Activated T-helper 17 cell treated with anti-CD3 and anti-CD28 coated beads, Interleukin-2, amount 50 U/mL, for 72 hours (primary cell): ENCODE measurements at regions not wholly inside any gene's neighbourhood (a gene's known extent, or its start where the extent isn't known, plus 50 kb on each side); places are given as distances from the start of the nearest gene placed in this dataset.
"Not testable (repeated sequence)": the region's sequence is repeated elsewhere in the genome, so short reads cannot be mapped to it uniquely, and the experiment has no call there.

ENCODE experiments used
- ATAC-seq: fragments of 150-1000 bp; cut with Tn5 transposase; replicated peaks from 2 replicates; pipeline ENCODE4 v1.10.0; 2021; ENCODE audit warnings: mild to moderate bottlenecking, moderate library complexity
- H3K27ac Mint-ChIP-seq: one replicate; pipeline ENCODE4 v1.8.0; 2022; ENCODE audit warnings: mixed read lengths
- H3K27me3 Mint-ChIP-seq: one replicate; pipeline ENCODE4 v1.8.0; 2022; ENCODE audit warnings: mixed read lengths
- H3K36me3 Mint-ChIP-seq: one replicate; pipeline ENCODE4 v1.8.0; 2022; ENCODE audit warnings: low read depth, mild to moderate bottlenecking, mixed read lengths
- H3K4me1 Mint-ChIP-seq: one replicate; pipeline ENCODE4 v1.8.0; 2022; ENCODE audit warnings: mixed read lengths
- H3K4me3 Mint-ChIP-seq: one replicate; pipeline ENCODE4 v1.8.0; 2022; ENCODE audit warnings: mild to moderate bottlenecking, mixed read lengths
- H3K9me3 Mint-ChIP-seq: one replicate; pipeline ENCODE4 v1.8.0; 2022; ENCODE audit warnings: mixed read lengths

- ATAC-seq, result no peak
- H3K27ac Mint-ChIP-seq, result no peak overlapping the region
- no peaks in the 10 kb centered on the region for H3K9me3 Mint-ChIP-seq
- H3K4me1 Mint-ChIP-seq, result peaks cover 4% of the 10 kb centered on the region
- no peaks in the 10 kb centered on the region for H3K36me3 Mint-ChIP-seq
- no peak overlapping the region for H3K4me3 Mint-ChIP-seq
- peaks cover 31% of the 10 kb centered on the region for H3K27me3 Mint-ChIP-seq
Observed at GRCh38 chr7:149666360-149666945, 106.9 kb downstream of the ZNF467 start.

GRCh38 chr7:149665618-149666017, 107.8 kb downstream of the ZNF467 start:
- H3K36me3 Mint-ChIP-seq, H3K9me3 Mint-ChIP-seq, ATAC-seq, H3K4me1 Mint-ChIP-seq, H3K4me3 Mint-ChIP-seq, H3K27ac Mint-ChIP-seq: not testable (repeated sequence)
- peaks cover 29% of the 10 kb centered on the region for H3K27me3 Mint-ChIP-seq

- Mint-ChIP-seq H3K27me3 (peaks cover 21% of the 10 kb centered on the region), H3K4me3 (no peak overlapping the region), H3K9me3 (no peaks in the 10 kb centered on the region), H3K27ac (no peak overlapping the region), H3K4me1 (peaks cover 4% of the 10 kb centered on the region), H3K36me3 (no peaks in the 10 kb centered on the region)
- ATAC-seq, result no peak
Observed at GRCh38 chr7:149664666-149665065, 108.7 kb downstream of the ZNF467 start.

- Mint-ChIP-seq H3K9me3 (no peaks in the 10 kb centered on the region), H3K36me3 (no peaks in the 10 kb centered on the region), H3K4me1 (peaks cover 1% of the 10 kb centered on the region), H3K27me3 (peaks cover 21% of the 10 kb centered on the region), H3K27ac (no peak overlapping the region), H3K4me3 (no peak overlapping the region)
- ATAC-seq, result no peak
Observed at GRCh38 chr7:149664176-149664575, 109.2 kb downstream of the ZNF467 start.

GRCh38 chr7:149662591-149663095, 110.7 kb downstream of the ZNF467 start:
- Mint-ChIP-seq H3K4me1 (no peaks in the 10 kb centered on the region), H3K4me3 (no peak overlapping the region), H3K9me3 (no peaks in the 10 kb centered on the region), H3K36me3 (no peaks in the 10 kb centered on the region), H3K27ac (no peak overlapping the region), H3K27me3 (peaks cover 19% of the 10 kb centered on the region)
- peak; percentile 95 for ATAC-seq

- H3K27me3 Mint-ChIP-seq, result peaks cover 41% of the 10 kb centered on the region
- H3K9me3 Mint-ChIP-seq, result peaks cover 17% of the 10 kb centered on the region
- ATAC-seq, result no peak
- H3K36me3 Mint-ChIP-seq, result no peaks in the 10 kb centered on the region
- no peak overlapping the region for H3K27ac Mint-ChIP-seq
- H3K4me3 Mint-ChIP-seq, result no peak overlapping the region
- no peaks in the 10 kb centered on the region for H3K4me1 Mint-ChIP-seq
Observed at GRCh38 chr7:149655784-149656183, 117.6 kb downstream of the ZNF467 start.

- ATAC-seq, result no peak
- H3K4me1 Mint-ChIP-seq, result no peaks in the 10 kb centered on the region
- no peak overlapping the region for H3K4me3 Mint-ChIP-seq
- peaks cover 17% of the 10 kb centered on the region for H3K9me3 Mint-ChIP-seq
- no peak overlapping the region for H3K27ac Mint-ChIP-seq
- peaks cover 48% of the 10 kb centered on the region for H3K27me3 Mint-ChIP-seq
- H3K36me3 Mint-ChIP-seq, result no peaks in the 10 kb centered on the region
Observed at GRCh38 chr7:149654588-149654987, 118.8 kb downstream of the ZNF467 start.

GRCh38 chr7:149650190-149650589, 123.2 kb downstream of the ZNF467 start:
- H3K4me3 Mint-ChIP-seq, H3K27ac Mint-ChIP-seq: not testable (repeated sequence)
- H3K9me3 Mint-ChIP-seq, result peaks cover 17% of the 10 kb centered on the region

GRCh38 chr7:149644754-149645153, 128.6 kb downstream of the ZNF467 start:
- H3K4me1 Mint-ChIP-seq, result no peaks in the 10 kb centered on the region

More at GRCh38 chr7:149650190-149650589, 123.2 kb downstream of the ZNF467 start:
- peaks cover 57% of the 10 kb centered on the region for H3K27me3 Mint-ChIP-seq
- H3K36me3 Mint-ChIP-seq, H3K4me1 Mint-ChIP-seq, ATAC-seq: not testable (repeated sequence)

GRCh38 chr7:149642589-149642988, 130.8 kb downstream of the ZNF467 start:
- no peak overlapping the region for H3K27ac Mint-ChIP-seq
- H3K9me3 Mint-ChIP-seq, result no peaks in the 10 kb centered on the region
- no peak for ATAC-seq
- peaks cover 13% of the 10 kb centered on the region for H3K27me3 Mint-ChIP-seq
- H3K4me1 Mint-ChIP-seq, result no peaks in the 10 kb centered on the region
- H3K36me3 Mint-ChIP-seq, result no peaks in the 10 kb centered on the region
- H3K4me3 Mint-ChIP-seq, result no peak overlapping the region

More at GRCh38 chr7:149644754-149645153, 128.6 kb downstream of the ZNF467 start:
- Mint-ChIP-seq H3K27me3 (peaks cover 23% of the 10 kb centered on the region), H3K27ac (no peak overlapping the region), H3K9me3 (no peaks in the 10 kb centered on the region), H3K36me3 (no peaks in the 10 kb centered on the region), H3K4me3 (no peak overlapping the region)
- ATAC-seq, result no peak

GRCh38 chr7:149638566-149639320, 134.6 kb downstream of the ZNF467 start:
- Mint-ChIP-seq H3K27ac (no peak overlapping the region), H3K9me3 (no peaks in the 10 kb centered on the region), H3K27me3 (peaks cover 10% of the 10 kb centered on the region), H3K36me3 (no peaks in the 10 kb centered on the region), H3K4me1 (no peaks in the 10 kb centered on the region), H3K4me3 (no peak overlapping the region)
- no peak for ATAC-seq

GRCh38 chr7:149637911-149638565, 135.3 kb downstream of the ZNF467 start:
- Mint-ChIP-seq H3K27me3 (peaks cover 13% of the 10 kb centered on the region), H3K27ac (no peak overlapping the region), H3K9me3 (no peaks in the 10 kb centered on the region), H3K4me1 (no peaks in the 10 kb centered on the region), H3K36me3 (no peaks in the 10 kb centered on the region), H3K4me3 (no peak overlapping the region)
- no peak for ATAC-seq

- H3K27ac Mint-ChIP-seq, result no peak overlapping the region
- ATAC-seq, result no peak
Observed at GRCh38 chr7:149635561-149636329, 137.6 kb downstream of the ZNF467 start.

More at GRCh38 chr7:149635561-149636329, 137.6 kb downstream of the ZNF467 start:
- H3K4me3 Mint-ChIP-seq, result no peak overlapping the region
- no peaks in the 10 kb centered on the region for H3K4me1 Mint-ChIP-seq
- no peaks in the 10 kb centered on the region for H3K36me3 Mint-ChIP-seq
- H3K27me3 Mint-ChIP-seq, result peaks cover 9% of the 10 kb centered on the region
- no peaks in the 10 kb centered on the region for H3K9me3 Mint-ChIP-seq
